H1 (cell line): ENCODE measurements at regions not wholly inside any gene's neighbourhood (a gene's known extent, or its start where the extent isn't known, plus 50 kb on each side); places are given as distances from the start of the nearest gene placed in this dataset.

Experiments used
- CTCF ChIA-PET: fragments of 300-600 bp; sonication (Branson Sonifier 250); formaldehyde crosslinking; loops from one replicate; lab custom pipeline; 2021; ENCODE audit not compliant: partially characterized antibody; lab: Charles Lee
- POLR2A ChIA-PET: fragments of 300-600 bp; sonication (Branson Sonifier 250); formaldehyde crosslinking; loops from one replicate; lab custom pipeline; 2021; ENCODE audit warnings: inconsistent platforms; ENCODE audit not compliant: partially characterized antibody; lab: Charles Lee
- DNase-seq, 2 experiments: peaks; one replicate each; pipeline versions ENCODE4 v3.0.0 to v3.0.0-alpha.2; 2010 to 2022; ENCODE audit warnings: low spot score in 2 of 2, low read depth in 1 of 2, mixed read lengths in 1 of 2
- FAIRE-seq: peaks from 2 replicates; lab custom pipeline; 2011; peaks lifted over from hg19 to GRCh38; lab: Jason Lieb, UNC
- H2AFZ ChIP-seq: 2 replicates; pipeline ENCODE4 v1.8.1; 2012; ENCODE audit warnings: low read length, inconsistent platforms
- H2AK5ac ChIP-seq: 2 replicates; pipeline ENCODE4 v1.6.1; 2013; ENCODE audit warnings: low read depth, low read length
- H2BK120ac ChIP-seq: replicated peaks from 2 replicates; pipeline ENCODE3; 2013; ENCODE audit warnings: low read depth, low read length, inconsistent platforms
- H2BK12ac ChIP-seq: 2 replicates; pipeline ENCODE4 v1.6.1; 2013; ENCODE audit warnings: low read depth, low read length
- H2BK15ac ChIP-seq: 2 replicates; pipeline ENCODE4 v1.6.1; 2013; ENCODE audit warnings: low read length
- H2BK20ac ChIP-seq: 2 replicates; pipeline ENCODE4 v1.6.1; 2013; ENCODE audit warnings: low read length
- H2BK5ac ChIP-seq: 2 replicates; pipeline ENCODE4 v1.6.1; 2013; ENCODE audit warnings: low read depth, low read length
- H3K14ac ChIP-seq: 2 replicates; pipeline ENCODE4 v1.6.1; 2013; ENCODE audit warnings: inconsistent platforms; ENCODE audit not compliant: insufficient read length
- H3K18ac ChIP-seq: 2 replicates; pipeline ENCODE4 v1.6.1; 2013; ENCODE audit warnings: low read length; ENCODE audit errors: extremely low read depth
- H3K23ac ChIP-seq: 2 replicates; pipeline ENCODE4 v1.6.1; 2013; ENCODE audit warnings: inconsistent platforms; ENCODE audit not compliant: insufficient read length
- H3K23me2 ChIP-seq: 2 replicates; pipeline ENCODE4 v1.6.1; 2013; ENCODE audit warnings: low read depth, low read length
- H3K27ac ChIP-seq: 2 replicates; pipeline ENCODE4 v1.6.1; 2011; ENCODE audit warnings: low read depth, low read length, inconsistent platforms
- H3K27me3 ChIP-seq, 4 experiments: replicated peaks in 1 of 4; 1 replicate in 1 of 4; 2 replicates in 3 of 4; pipeline versions ENCODE4 v1.6.1 to v1.8.1; 2011 to 2013; ENCODE audit warnings: low read length in 3 of 4, mild to moderate bottlenecking in 3 of 4, inconsistent platforms in 2 of 4, mixed read lengths in 2 of 4, moderate library complexity in 1 of 4; ENCODE audit not compliant: control insufficient read depth in 3 of 4, insufficient read depth in 3 of 4; ENCODE audit errors: extremely low read depth in 1 of 4
- H3K36me3 ChIP-seq, 4 experiments: 2 replicates each; pipeline versions ENCODE4 v1.6.1 to v1.8.1; 2011 to 2013; ENCODE audit warnings: mild to moderate bottlenecking in 4 of 4, low read length in 3 of 4, moderate library complexity in 2 of 4, control low read depth in 1 of 4, inconsistent platforms in 1 of 4; ENCODE audit not compliant: insufficient read depth in 4 of 4, control insufficient read depth in 2 of 4
- H3K4ac ChIP-seq: replicated peaks from 2 replicates; pipeline ENCODE3; 2013; ENCODE audit warnings: low read length, low read depth, mixed read lengths, inconsistent platforms; ENCODE audit not compliant: insufficient read length
- H3K4me1 ChIP-seq, 4 experiments: replicated peaks in 1 of 4; 1 replicate in 1 of 4; 2 replicates in 3 of 4; pipeline versions ENCODE4 v1.6.1 to v1.8.1; 2011 to 2013; ENCODE audit warnings: low read length in 3 of 4, inconsistent platforms in 2 of 4, mixed read lengths in 1 of 4; ENCODE audit not compliant: insufficient read depth in 4 of 4, control insufficient read depth in 3 of 4
- H3K4me2 ChIP-seq, 2 experiments: 2 replicates each; pipeline versions ENCODE4 v1.6.1 to v1.8.1; 2011 to 2013; ENCODE audit warnings: low read depth in 2 of 2, low read length in 2 of 2, control low read depth in 1 of 2, inconsistent platforms in 1 of 2, mild to moderate bottlenecking in 1 of 2; ENCODE audit not compliant: insufficient read depth in 1 of 2
- H3K4me3 ChIP-seq, 4 experiments: fragments of 200-600, 300-600 bp in 1 of 4; sonication (generic), shearing (Covaris generic), sonication (Bioruptor Twin) in 1 of 4; 2 replicates each; pipeline versions ENCODE4 v1.5.1 to v1.8.1; 2011 to 2016; ENCODE audit warnings: low read length in 4 of 4, low read depth in 3 of 4, control low read depth in 2 of 4, inconsistent platforms in 2 of 4, mild to moderate bottlenecking in 2 of 4, mixed read lengths in 1 of 4, moderate library complexity in 1 of 4; ENCODE audit not compliant: insufficient read depth in 2 of 4; ENCODE audit errors: extremely low read depth in 1 of 4
- H3K56ac ChIP-seq: replicated peaks from 2 replicates; pipeline ENCODE3; 2013; ENCODE audit warnings: low read depth, mild to moderate bottlenecking, mixed read lengths, low read length, inconsistent platforms; ENCODE audit not compliant: insufficient read length
- H3K79me1 ChIP-seq: 2 replicates; pipeline ENCODE4 v1.6.1; 2013; ENCODE audit warnings: low read depth, low read length, control low read depth
- H3K79me2 ChIP-seq, 2 experiments: 2 replicates each; pipeline versions ENCODE4 v1.6.1 to v1.8.1; 2012 to 2013; ENCODE audit warnings: low read length in 2 of 2, mild to moderate bottlenecking in 2 of 2, inconsistent platforms in 1 of 2; ENCODE audit not compliant: insufficient read depth in 2 of 2, control insufficient read depth in 1 of 2
- H3K9ac ChIP-seq, 4 experiments: replicated peaks in 1 of 4; 1 replicate in 1 of 4; 2 replicates in 3 of 4; pipeline versions ENCODE4 v1.6.1 to v1.8.1; 2011 to 2013; ENCODE audit warnings: low read depth in 3 of 4, low read length in 3 of 4, control low read depth in 2 of 4, mild to moderate bottlenecking in 2 of 4, moderate library complexity in 2 of 4, inconsistent platforms in 1 of 4; ENCODE audit errors: extremely low read depth in 1 of 4
- H3K9me3 ChIP-seq, 2 experiments: 2 replicates each; pipeline versions ENCODE4 v1.6.1 to v1.8.1; 2012 to 2013; ENCODE audit warnings: mild to moderate bottlenecking in 2 of 2, moderate library complexity in 2 of 2, control low read depth in 1 of 2, inconsistent platforms in 1 of 2, low read depth in 1 of 2, low read length in 1 of 2, mixed read lengths in 1 of 2; ENCODE audit not compliant: insufficient read depth in 2 of 2
- H4K20me1 ChIP-seq, 2 experiments: replicated peaks in 1 of 2; 2 replicates each; pipeline versions ENCODE3 to v1.8.1; 2011 to 2013; ENCODE audit warnings: inconsistent platforms in 2 of 2, low read length in 2 of 2, mild to moderate bottlenecking in 1 of 2; ENCODE audit not compliant: insufficient read depth in 2 of 2, control insufficient read depth in 1 of 2
- H4K5ac ChIP-seq: 2 replicates; pipeline ENCODE4 v1.6.1; 2013; ENCODE audit warnings: low read length, low read depth, mixed read lengths, inconsistent platforms; ENCODE audit not compliant: insufficient read length
- H4K8ac ChIP-seq: 2 replicates; pipeline ENCODE4 v1.8.0; 2013; ENCODE audit warnings: mild to moderate bottlenecking, moderate library complexity, low read length, inconsistent platforms; ENCODE audit not compliant: insufficient read depth; ENCODE audit errors: extremely low read depth
- H4K91ac ChIP-seq: replicated peaks from 2 replicates; pipeline ENCODE3; 2013; ENCODE audit warnings: low read length, mixed read lengths, inconsistent platforms; ENCODE audit not compliant: insufficient read length
- ATF2 ChIP-seq: IDR thresholded peaks from 2 replicates; pipeline ENCODE4 v1.6.1; 2012; ENCODE audit warnings: low read length, inconsistent platforms
- CEBPB ChIP-seq: IDR thresholded peaks from 2 replicates; pipeline ENCODE4 v1.6.1; 2012; ENCODE audit warnings: low read depth, low read length
- CHD1 ChIP-seq: IDR thresholded peaks from 2 replicates; pipeline ENCODE4 v1.6.1; 2012; ENCODE audit warnings: low read depth, low read length, improper control_type of control experiment
- CTBP2 ChIP-seq: IDR thresholded peaks from 2 replicates; pipeline ENCODE4 v1.7.0; 2011; ENCODE audit warnings: borderline replicate concordance, mild to moderate bottlenecking, moderate library complexity, mixed read lengths, low read length; ENCODE audit not compliant: insufficient read depth, insufficient read length
- KDM4A ChIP-seq: IDR thresholded peaks from one replicate; pipeline ENCODE4 v1.7.1; 2012; ENCODE audit warnings: low read depth, mild to moderate bottlenecking, moderate library complexity, low read length, inconsistent platforms; ENCODE audit not compliant: severe bottlenecking
- MAFK ChIP-seq: IDR thresholded peaks from 2 replicates; pipeline ENCODE4 v1.6.1; 2012; ENCODE audit warnings: low read depth, mild to moderate bottlenecking, improper control_type of control experiment, low read length
- POLR2A ChIP-seq, 2 experiments: IDR thresholded peaks; 1 replicate in 1 of 2; 2 replicates in 1 of 2; pipeline ENCODE4 v1.6.1; 2011; ENCODE audit warnings: low read depth in 2 of 2, low read length in 2 of 2, mild to moderate bottlenecking in 2 of 2; ENCODE audit errors: control extremely low read depth in 1 of 2
- POU5F1 ChIP-seq: IDR thresholded peaks from 2 replicates; pipeline ENCODE4 v1.6.1; 2011; ENCODE audit warnings: low read depth, mild to moderate bottlenecking, low read length, moderate library complexity
- RXRA ChIP-seq: IDR thresholded peaks from 2 replicates; pipeline ENCODE4 v1.6.1; 2011; ENCODE audit warnings: low read depth, mild to moderate bottlenecking, low read length, moderate library complexity; ENCODE audit not compliant: insufficient read depth
- SIN3A ChIP-seq, 2 experiments: IDR thresholded peaks in 1 of 2; conservative IDR thresholded peaks in 1 of 2; 2 replicates each; pipeline ENCODE4 v1.6.1; 2011 to 2012; ENCODE audit warnings: low read length in 2 of 2, improper control_type of control experiment in 1 of 2, low read depth in 1 of 2, mild to moderate bottlenecking in 1 of 2
- SIRT6 ChIP-seq: IDR thresholded peaks from one replicate; pipeline ENCODE4 v1.7.1; 2012; ENCODE audit warnings: low read length, inconsistent platforms
- TAF1 ChIP-seq: IDR thresholded peaks from 2 replicates; pipeline ENCODE4 v1.6.1; 2011; ENCODE audit warnings: mild to moderate bottlenecking, low read depth, low read length
- TEAD4 ChIP-seq: IDR thresholded peaks from 2 replicates; pipeline ENCODE4 v1.6.1; 2012; ENCODE audit warnings: low read depth, low read length, inconsistent platforms, mixed read lengths
- YY1 ChIP-seq: IDR thresholded peaks from 2 replicates; pipeline ENCODE4 v1.6.1; 2011; ENCODE audit warnings: low read depth, mild to moderate bottlenecking, low read length
- WGBS, 2 experiments: shearing (Covaris generic) in 1 of 2; methylation state at CpG; one replicate each; pipeline versions ENCODE4 v1.1.6 to v1.1.7; 2013 to 2015; ENCODE audit warnings: low lambda C conversion rate in 2 of 2, mixed read lengths in 2 of 2, inconsistent platforms in 1 of 2, low coverage in 1 of 2, missing lambda C conversion rate in 1 of 2; ENCODE audit not compliant: insufficient replicate concordance in 2 of 2, insufficient coverage in 1 of 2, insufficient read length in 1 of 2; ENCODE audit errors: extremely low coverage in 1 of 2, missing lambda C conversion rate in 1 of 2; 5-methylcytosine and 5-hydroxymethylcytosine counted together

GRCh38 chr13:73816702-73817101 is 317.5 kb downstream of the KLF12 start:
- no peak for FAIRE-seq
- Histone ChIP-seq H4K91ac (no peak overlapping the region), H2AK5ac (no peak overlapping the region), H3K79me2 (no peaks in the 10 kb centered on the region), H3K4me1 (no peaks in the 10 kb centered on the region; a peak in 1 of 7 replicates), H3K18ac (no peak overlapping the region), H4K5ac (no peak overlapping the region), H3K4me2 (no peak overlapping the region), H3K9me3 (no peaks in the 10 kb centered on the region), H3K4me3 (no peak overlapping the region), H2BK120ac (no peak overlapping the region), H3K36me3 (no peaks in the 10 kb centered on the region), H2BK12ac (no peak overlapping the region), H2AFZ (no peak overlapping the region), H4K8ac (no peak overlapping the region), H4K20me1 (no peaks in the 10 kb centered on the region), H3K4ac (no peak overlapping the region), H3K23ac (no peak overlapping the region), H3K23me2 (no peaks in the 10 kb centered on the region; the same call in 1 of the 2 replicates), H3K56ac (no peak overlapping the region), H3K79me1 (no peaks in the 10 kb centered on the region), H2BK15ac (no peak overlapping the region), H3K27me3 (no peaks in the 10 kb centered on the region), H2BK5ac (no peak overlapping the region), H2BK20ac (no peak overlapping the region), H3K9ac (no peak overlapping the region), H3K27ac (no peak overlapping the region), H3K14ac (no peak overlapping the region)
- ChIA-PET POLR2A (no interaction called here), CTCF (interaction anchor here (1.1 to 1.2 kb wide), 2 partner anchors 49 to 60 kb away, joined by 3 to 4 read pairs; no protein-coding TSS in a partner anchor)
- no peak for DNase-seq
- WGBS, 2 experiments = 96% methylated on average over 2 of the region's 2 CpGs; no CpG with 5 or more reads in 1 of the 2 experiments
- no peak for TF ChIP-seq POLR2A (IDR thresholded peaks at IDR 0.05; ENCODE audit: control extremely low read depth in 1 of 2, low read depth in 2 of 2, low read length in 2 of 2)
- TF ChIP-seq TEAD4 = no peak
- no peak for TF ChIP-seq RXRA
- no peak for TF ChIP-seq ATF2
- TF ChIP-seq CTBP2 = no peak
- TF ChIP-seq CEBPB = no peak
- no peak for TF ChIP-seq MAFK
- TF ChIP-seq CHD1 = no peak
- TF ChIP-seq SIN3A (conservative IDR thresholded peaks at IDR 0.05 in 1 of 2, IDR thresholded peaks at IDR 0.05 in 1 of 2; ENCODE audit: low read depth in 1 of 2, low read length in 2 of 2) = no peak
- TF ChIP-seq KDM4A = no peak
- TF ChIP-seq SIRT6 = no peak
- TF ChIP-seq TAF1 = no peak
- TF ChIP-seq POU5F1 = no peak
- no peak for TF ChIP-seq YY1
